Astrocyte (in vitro differentiated cells and primary cell): ENCODE measurements at regions not wholly inside any gene's neighbourhood (a gene's known extent, or its start where the extent isn't known, plus 50 kb on each side); places are given as distances from the start of the nearest gene placed in this dataset.

ENCODE experiments used
- DNase-seq: peaks from one replicate; pipeline ENCODE4 v3.0.0-alpha.2; 2010; ENCODE audit warnings: low read depth
- FAIRE-seq: peaks from 2 replicates; lab custom pipeline; 2011; peaks lifted over from hg19 to GRCh38; lab: Jason Lieb, UNC
- H2AFZ ChIP-seq: 2 replicates; pipeline ENCODE4 v1.6.0; 2012; ENCODE audit warnings: low read depth, low read length, inconsistent platforms
- H3K27ac ChIP-seq: 2 replicates; pipeline ENCODE4 v1.5.1; 2011; ENCODE audit warnings: low read depth, low read length, inconsistent platforms
- H3K27me3 ChIP-seq: 2 replicates; pipeline ENCODE4 v1.6.0; 2011; ENCODE audit warnings: low read length, inconsistent platforms; ENCODE audit not compliant: insufficient read depth
- H3K36me3 ChIP-seq: 2 replicates; pipeline ENCODE4 v1.5.1; 2011; ENCODE audit warnings: low read length, inconsistent platforms; ENCODE audit not compliant: insufficient read depth
- H3K4me1 ChIP-seq: 2 replicates; pipeline ENCODE4 v1.5.1; 2011; ENCODE audit warnings: low read length, inconsistent platforms; ENCODE audit not compliant: insufficient read depth
- H3K4me2 ChIP-seq: 2 replicates; pipeline ENCODE4 v1.6.0; 2012; ENCODE audit warnings: low read length, inconsistent platforms
- H3K4me3 ChIP-seq: 2 replicates; pipeline ENCODE4 v1.5.1; 2011; ENCODE audit warnings: low read depth, mild to moderate bottlenecking, low read length, inconsistent platforms; ENCODE audit not compliant: insufficient read depth
- H3K79me2 ChIP-seq: 2 replicates; pipeline ENCODE4 v1.6.0; 2012; ENCODE audit warnings: mild to moderate bottlenecking, low read length, inconsistent platforms; ENCODE audit not compliant: insufficient read depth
- H3K9ac ChIP-seq: 2 replicates; pipeline ENCODE4 v1.6.0; 2012; ENCODE audit warnings: mild to moderate bottlenecking, low read length, inconsistent platforms
- H3K9me3 ChIP-seq: 2 replicates; pipeline ENCODE4 v1.5.1; 2012; ENCODE audit warnings: low read depth, mild to moderate bottlenecking, low read length, inconsistent platforms; ENCODE audit not compliant: insufficient read depth
- H4K20me1 ChIP-seq: 2 replicates; pipeline ENCODE4 v1.6.0; 2012; ENCODE audit warnings: low read length, inconsistent platforms; ENCODE audit not compliant: insufficient read depth
- H3K27ac Mint-ChIP-seq: one replicate; pipeline ENCODE4 v1.8.0; 2021; ENCODE audit warnings: mild to moderate bottlenecking, mixed read lengths; ENCODE audit not compliant: unreplicated experiment
- H3K27me3 Mint-ChIP-seq: one replicate; pipeline ENCODE4 v1.8.0; 2021; ENCODE audit warnings: low read depth, mixed read lengths; ENCODE audit not compliant: unreplicated experiment
- H3K36me3 Mint-ChIP-seq: one replicate; pipeline ENCODE4 v1.8.0; 2021; ENCODE audit warnings: low read depth, mixed read lengths; ENCODE audit not compliant: unreplicated experiment
- H3K4me1 Mint-ChIP-seq: one replicate; pipeline ENCODE4 v1.8.0; 2021; ENCODE audit warnings: low read depth, mixed read lengths; ENCODE audit not compliant: unreplicated experiment
- H3K4me3 Mint-ChIP-seq: one replicate; pipeline ENCODE4 v1.8.0; 2021; ENCODE audit warnings: mild to moderate bottlenecking, moderate library complexity, mixed read lengths; ENCODE audit not compliant: unreplicated experiment
- H3K9me3 Mint-ChIP-seq: one replicate; pipeline ENCODE4 v1.8.0; 2021; ENCODE audit warnings: mild to moderate bottlenecking, mixed read lengths; ENCODE audit not compliant: unreplicated experiment
- EZH2 ChIP-seq: IDR thresholded peaks from 2 replicates; pipeline ENCODE4 v1.6.1; 2012; ENCODE audit warnings: mild to moderate bottlenecking, low read length, inconsistent platforms; ENCODE audit not compliant: insufficient read depth
- TF ChIP-seq, protein P1 (sequence below): IDR thresholded peaks from 2 replicates; pipeline ENCODE4 v1.5.1; 2011; ENCODE audit warnings: low read depth, mild to moderate bottlenecking, inconsistent platforms, low read length, moderate library complexity; ENCODE audit not compliant: insufficient read depth

GRCh38 chr5:118554241-118554640, 434.1 kb downstream of the DTWD2 start:
- no peaks in the 10 kb centered on the region for H3K36me3 ChIP-seq
- no peak overlapping the region for H3K9ac ChIP-seq
- no peak for FAIRE-seq
- no peaks in the 10 kb centered on the region for H4K20me1 ChIP-seq
- H3K36me3 Mint-ChIP-seq: no peaks in the 10 kb centered on the region
- peaks cover 34% of the 10 kb centered on the region for H3K4me1 Mint-ChIP-seq
- peaks cover 4% of the 10 kb centered on the region for H3K4me1 ChIP-seq
- H3K4me3 Mint-ChIP-seq: no peak overlapping the region
- H3K27me3 ChIP-seq: no peaks in the 10 kb centered on the region
- H3K27ac ChIP-seq: peak overlapping the region; percentile 23
- H3K9me3 Mint-ChIP-seq: no peaks in the 10 kb centered on the region
- H3K27me3 Mint-ChIP-seq: no peaks in the 10 kb centered on the region
- H3K9me3 ChIP-seq: no peaks in the 10 kb centered on the region
- H3K4me3 ChIP-seq: no peak overlapping the region
- no peak overlapping the region for H2AFZ ChIP-seq
- no peak for DNase-seq
- TF ChIP-seq, protein P1, sequence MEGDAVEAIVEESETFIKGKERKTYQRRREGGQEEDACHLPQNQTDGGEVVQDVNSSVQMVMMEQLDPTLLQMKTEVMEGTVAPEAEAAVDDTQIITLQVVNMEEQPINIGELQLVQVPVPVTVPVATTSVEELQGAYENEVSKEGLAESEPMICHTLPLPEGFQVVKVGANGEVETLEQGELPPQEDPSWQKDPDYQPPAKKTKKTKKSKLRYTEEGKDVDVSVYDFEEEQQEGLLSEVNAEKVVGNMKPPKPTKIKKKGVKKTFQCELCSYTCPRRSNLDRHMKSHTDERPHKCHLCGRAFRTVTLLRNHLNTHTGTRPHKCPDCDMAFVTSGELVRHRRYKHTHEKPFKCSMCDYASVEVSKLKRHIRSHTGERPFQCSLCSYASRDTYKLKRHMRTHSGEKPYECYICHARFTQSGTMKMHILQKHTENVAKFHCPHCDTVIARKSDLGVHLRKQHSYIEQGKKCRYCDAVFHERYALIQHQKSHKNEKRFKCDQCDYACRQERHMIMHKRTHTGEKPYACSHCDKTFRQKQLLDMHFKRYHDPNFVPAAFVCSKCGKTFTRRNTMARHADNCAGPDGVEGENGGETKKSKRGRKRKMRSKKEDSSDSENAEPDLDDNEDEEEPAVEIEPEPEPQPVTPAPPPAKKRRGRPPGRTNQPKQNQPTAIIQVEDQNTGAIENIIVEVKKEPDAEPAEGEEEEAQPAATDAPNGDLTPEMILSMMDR: no peak
- TF ChIP-seq EZH2: no peak
- peak overlapping the region; percentile 67 for H3K4me2 ChIP-seq
- peak overlapping the region; percentile 75 for H3K27ac Mint-ChIP-seq
- H3K79me2 ChIP-seq: no peaks in the 10 kb centered on the region

DNA sequence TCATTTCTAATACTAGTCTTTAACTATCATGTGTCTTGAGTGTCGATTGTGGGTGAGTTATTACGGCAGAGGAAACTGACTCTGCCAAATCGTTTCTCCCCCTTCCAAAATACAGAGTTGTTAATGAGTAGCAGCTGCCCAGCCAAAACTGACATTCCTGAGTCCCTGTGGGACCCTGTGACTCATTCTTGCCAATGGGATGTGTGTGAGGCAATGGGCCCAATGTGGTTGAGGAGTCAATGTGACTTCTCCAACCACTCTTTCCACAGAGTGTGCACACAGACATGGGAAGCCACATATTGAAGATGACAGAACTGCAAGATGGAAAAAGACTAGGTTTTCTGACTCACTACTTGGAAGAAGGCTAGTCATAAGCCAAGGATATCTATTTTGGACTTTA, 434.7 kb downstream of the DTWD2 start:
- no peaks in the 10 kb centered on the region for H3K27me3 ChIP-seq

More for the DNA sequence above, 434.7 kb downstream of the DTWD2 start:
- FAIRE-seq: no peak
- Histone ChIP-seq H3K36me3 (no peaks in the 10 kb centered on the region), H3K4me3 (no peak overlapping the region), H3K4me2 (peak overlapping the region; percentile 67), H3K79me2 (no peaks in the 10 kb centered on the region), H3K4me1 (peaks cover 7% of the 10 kb centered on the region), H3K9ac (no peak overlapping the region), H4K20me1 (no peaks in the 10 kb centered on the region), H3K27ac (peak overlapping the region; percentile 59), H3K9me3 (no peaks in the 10 kb centered on the region), H2AFZ (no peak overlapping the region)
- no peak overlapping the region for H3K4me3 Mint-ChIP-seq
- DNase-seq: peak; percentile 86
- H3K4me1 Mint-ChIP-seq: peaks cover 38% of the 10 kb centered on the region
- H3K27me3 Mint-ChIP-seq: no peaks in the 10 kb centered on the region
- peak overlapping the region; percentile 75 for H3K27ac Mint-ChIP-seq
- no peaks in the 10 kb centered on the region for H3K36me3 Mint-ChIP-seq
- TF ChIP-seq, protein P1: no peak
- TF ChIP-seq EZH2: no peak
- no peaks in the 10 kb centered on the region for H3K9me3 Mint-ChIP-seq
